ENCODE measurements at regions not wholly inside any gene's neighbourhood (a gene's known extent, or its start where the extent isn't known, plus 50 kb on each side); places are given as distances from the start of the nearest gene placed in this dataset.
A peak's percentile ranks its signal among the peaks of the same experiment; 100 is the strongest.

- Histone ChIP-seq H3K4me3 (no peak overlapping the region), H3K36me3 (no peaks in the 10 kb centered on the region), H3K27me3 (peaks cover 17% of the 10 kb centered on the region), H3K4me1 (no peaks in the 10 kb centered on the region), H3K9ac (ENCODE audit: low read depth in 2 of 2, low read length in 2 of 2) (no peak overlapping the region), H3K9me3 (no peaks in the 10 kb centered on the region), H3K27ac (no peak overlapping the region)
- intact Hi-C loops (cut with DNase I) = no loop called here
- DNase-seq = no peak
- TF ChIP-seq, protein P1, sequence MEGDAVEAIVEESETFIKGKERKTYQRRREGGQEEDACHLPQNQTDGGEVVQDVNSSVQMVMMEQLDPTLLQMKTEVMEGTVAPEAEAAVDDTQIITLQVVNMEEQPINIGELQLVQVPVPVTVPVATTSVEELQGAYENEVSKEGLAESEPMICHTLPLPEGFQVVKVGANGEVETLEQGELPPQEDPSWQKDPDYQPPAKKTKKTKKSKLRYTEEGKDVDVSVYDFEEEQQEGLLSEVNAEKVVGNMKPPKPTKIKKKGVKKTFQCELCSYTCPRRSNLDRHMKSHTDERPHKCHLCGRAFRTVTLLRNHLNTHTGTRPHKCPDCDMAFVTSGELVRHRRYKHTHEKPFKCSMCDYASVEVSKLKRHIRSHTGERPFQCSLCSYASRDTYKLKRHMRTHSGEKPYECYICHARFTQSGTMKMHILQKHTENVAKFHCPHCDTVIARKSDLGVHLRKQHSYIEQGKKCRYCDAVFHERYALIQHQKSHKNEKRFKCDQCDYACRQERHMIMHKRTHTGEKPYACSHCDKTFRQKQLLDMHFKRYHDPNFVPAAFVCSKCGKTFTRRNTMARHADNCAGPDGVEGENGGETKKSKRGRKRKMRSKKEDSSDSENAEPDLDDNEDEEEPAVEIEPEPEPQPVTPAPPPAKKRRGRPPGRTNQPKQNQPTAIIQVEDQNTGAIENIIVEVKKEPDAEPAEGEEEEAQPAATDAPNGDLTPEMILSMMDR (IDR thresholded peaks at IDR 0.05) = no peak
These were observed 580.1 kb downstream of the ZEB2 start for GRCh38 chr2:143939626-143940330.

DNA sequence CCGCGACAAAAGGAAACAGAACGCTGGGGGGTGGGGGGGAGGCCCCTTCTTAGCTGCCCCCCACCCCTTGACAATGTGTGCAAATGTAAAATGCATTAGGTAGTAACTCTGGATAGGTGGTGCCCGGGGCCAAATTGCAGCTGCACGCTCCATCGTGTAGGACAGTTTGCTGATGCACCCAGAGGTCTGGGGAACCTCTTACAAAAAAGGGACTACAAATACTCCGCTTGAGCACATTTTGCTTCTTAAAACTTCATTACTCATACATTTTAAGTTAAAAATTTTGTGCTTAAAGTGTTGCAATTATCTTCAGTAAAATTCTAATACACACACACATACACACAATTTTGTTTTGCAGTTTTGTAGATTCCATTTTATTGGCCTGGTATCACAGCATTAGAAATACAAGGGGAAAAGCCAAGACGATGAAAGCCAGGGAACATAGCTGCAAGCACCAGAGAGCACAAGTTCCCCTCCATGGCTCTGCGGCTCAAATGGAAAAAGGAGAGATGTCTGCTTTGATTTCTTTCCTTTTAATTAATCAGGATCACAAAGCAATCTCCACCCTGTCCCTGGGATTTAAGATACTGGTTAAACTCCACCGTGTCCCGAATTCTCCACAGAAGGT lies 582.1 kb downstream of the ZEB2 start:
- no peaks in the 10 kb centered on the region for H3K9me3 ChIP-seq
- H3K27me3 ChIP-seq = peaks cover 22% of the 10 kb centered on the region
- H3K4me1 ChIP-seq = no peaks in the 10 kb centered on the region
- H3K36me3 ChIP-seq = no peaks in the 10 kb centered on the region
- intact Hi-C loops (cut with DNase I) = no loop called here
- TF ChIP-seq, protein P1 (IDR thresholded peaks at IDR 0.05) = no peak
- peak overlapping the region; percentile 10 to 60 for H3K9ac ChIP-seq (ENCODE audit: low read depth in 2 of 2, low read length in 2 of 2)
- peak overlapping the region; percentile 69 for H3K27ac ChIP-seq
- DNase-seq = no peak
- peak overlapping the region; percentile 31 for H3K4me3 ChIP-seq

- intact Hi-C loops (cut with DNase I) = no loop called here
- TF ChIP-seq, protein P1 (IDR thresholded peaks at IDR 0.05) = no peak
- DNase-seq = no peak
- no peaks in the 10 kb centered on the region for H3K4me1 ChIP-seq
- peak overlapping the region; percentile 31 for H3K4me3 ChIP-seq
- peaks cover 24% of the 10 kb centered on the region for H3K27me3 ChIP-seq
- H3K9me3 ChIP-seq = no peaks in the 10 kb centered on the region
- no peaks in the 10 kb centered on the region for H3K36me3 ChIP-seq
- H3K9ac ChIP-seq (ENCODE audit: low read depth in 2 of 2, low read length in 2 of 2) = peak overlapping the region; percentile 56 to 60
- peak overlapping the region; percentile 69 for H3K27ac ChIP-seq
These were observed 582.8 kb downstream of the ZEB2 start for GRCh38 chr2:143936848-143937722.

GRCh38 chr2:143936538-143936847 lies 583.4 kb downstream of the ZEB2 start:
- intact Hi-C loops (cut with DNase I) = no loop called here
- peak overlapping the region; percentile 31 for H3K4me3 ChIP-seq

DNA sequence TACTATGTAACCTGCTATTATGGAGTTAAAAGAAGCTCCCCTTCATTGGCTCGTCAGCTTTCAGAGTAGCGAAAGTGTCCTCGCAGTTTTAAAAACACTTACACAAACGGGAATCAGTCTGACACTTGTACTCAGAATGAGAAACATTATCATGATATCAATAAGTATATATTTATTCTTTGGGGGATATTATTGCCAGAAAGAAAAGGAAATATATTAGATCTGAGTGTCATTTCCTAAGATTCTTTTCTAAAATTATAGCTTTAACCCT lies 584.5 kb downstream of the ZEB2 start:
- TF ChIP-seq, protein P1 (IDR thresholded peaks at IDR 0.05) = no peak
- Histone ChIP-seq H3K9me3 (no peaks in the 10 kb centered on the region), H3K4me3 (no peak overlapping the region), H3K4me1 (no peaks in the 10 kb centered on the region), H3K36me3 (no peaks in the 10 kb centered on the region), H3K27me3 (peaks cover 24% of the 10 kb centered on the region), H3K9ac (ENCODE audit: low read depth in 2 of 2, low read length in 2 of 2) (no peak overlapping the region), H3K27ac (no peak overlapping the region)
- intact Hi-C loops (cut with DNase I) = no loop called here
- DNase-seq = no peak

More at GRCh38 chr2:143936538-143936847, 583.4 kb downstream of the ZEB2 start:
- Histone ChIP-seq H3K9me3 (no peaks in the 10 kb centered on the region), H3K27ac (peak overlapping the region; percentile 69), H3K27me3 (peaks cover 24% of the 10 kb centered on the region), H3K4me1 (no peaks in the 10 kb centered on the region), H3K9ac (ENCODE audit: low read depth in 2 of 2, low read length in 2 of 2) (peak overlapping the region; percentile 56 to 60), H3K36me3 (no peaks in the 10 kb centered on the region)
- DNase-seq = no peak
- TF ChIP-seq, protein P1 (IDR thresholded peaks at IDR 0.05) = no peak
